Activated CD4-positive, alpha-beta T cell treated with anti-CD3 and anti-CD28 coated beads for 48 hours (primary cell): ENCODE measurements at regions not wholly inside any gene's neighbourhood (a gene's known extent, or its start where the extent isn't known, plus 50 kb on each side); places are given as distances from the start of the nearest gene placed in this dataset.

Source experiments
- DNase-seq: peaks from one replicate; pipeline ENCODE4 v3.0.0-alpha.2; 2020

- DNase-seq = no peak
These were observed 511.5 kb upstream of the FAM241A start for GRCh38 chr4:111633663-111634266.

DNA sequence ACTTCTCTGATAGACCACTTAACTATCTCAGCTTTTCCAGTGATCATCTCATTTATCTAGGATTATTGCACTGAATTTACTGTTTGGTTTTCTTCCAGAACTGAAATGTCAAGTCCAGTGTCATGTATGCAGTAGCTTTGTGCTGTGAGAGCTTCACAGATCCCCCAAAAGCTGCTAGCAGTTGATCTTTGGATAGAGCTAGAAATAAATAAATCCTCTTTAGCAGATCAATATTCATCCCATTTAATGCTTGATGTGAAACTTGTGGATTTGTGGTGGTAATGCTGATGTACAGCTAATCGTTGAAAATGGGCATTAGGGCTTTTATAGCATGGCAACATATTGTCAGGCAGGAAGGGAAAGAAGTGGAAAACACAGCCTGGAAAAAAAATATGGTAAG, 509.6 kb upstream of the FAM241A start:
- no peak for DNase-seq

DNA sequence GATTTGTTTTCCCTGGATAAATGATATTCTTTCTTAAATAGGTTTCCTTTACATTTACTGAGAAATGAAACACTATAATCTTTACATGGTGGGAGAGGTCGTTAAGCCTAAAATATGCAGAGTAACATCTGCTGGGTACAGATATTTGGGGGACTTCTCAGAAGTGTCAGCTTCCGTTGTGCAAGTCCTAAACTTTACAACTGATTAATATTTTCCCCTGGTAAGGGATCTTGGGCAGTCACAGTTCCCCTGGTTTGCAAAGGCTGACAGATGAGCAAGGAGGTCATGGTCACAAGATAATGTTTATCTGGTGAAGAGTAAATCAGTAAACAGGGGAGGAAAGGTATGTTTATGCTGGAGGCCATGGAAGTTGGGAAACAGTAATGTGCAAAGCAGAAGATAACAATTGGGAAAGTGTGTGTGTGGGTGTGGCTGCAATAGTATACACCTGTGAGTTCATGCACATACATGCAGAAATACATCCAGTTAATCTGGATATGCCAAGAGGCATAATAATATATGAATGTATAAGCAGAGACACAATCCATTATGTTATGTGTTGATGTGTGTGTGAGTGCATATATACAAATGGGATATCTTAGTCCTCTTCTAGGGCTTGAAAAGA, 508.2 kb upstream of the FAM241A start:
- DNase-seq = no peak

GRCh38 chr4:111639120-111639690, 506.0 kb upstream of the FAM241A start:
- DNase-seq = no peak

GRCh38 chr4:111639876-111640275, 505.4 kb upstream of the FAM241A start:
- no peak for DNase-seq

- DNase-seq = peak; percentile 34
These were observed 503.3 kb upstream of the FAM241A start for GRCh38 chr4:111641813-111642579.

DNA sequence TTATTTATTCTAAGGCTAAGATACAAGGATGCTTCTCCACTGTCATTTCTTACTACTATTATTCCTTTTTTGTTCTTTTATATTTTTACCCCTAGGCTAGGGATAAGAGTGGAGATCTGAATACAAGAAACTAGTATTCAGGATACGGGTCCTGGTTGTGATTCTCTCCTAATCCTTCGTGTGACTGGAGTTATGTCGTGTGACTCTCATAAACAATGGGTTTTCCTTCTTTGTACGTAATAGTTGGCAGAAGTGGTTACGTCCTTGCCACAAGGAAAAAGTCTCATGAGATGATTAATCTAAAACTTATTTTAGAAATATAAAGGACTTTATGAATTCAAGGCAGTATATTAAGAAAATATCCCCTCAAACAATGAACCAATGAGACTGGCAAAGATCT, 497.2 kb upstream of the FAM241A start:
- no peak for DNase-seq

DNA sequence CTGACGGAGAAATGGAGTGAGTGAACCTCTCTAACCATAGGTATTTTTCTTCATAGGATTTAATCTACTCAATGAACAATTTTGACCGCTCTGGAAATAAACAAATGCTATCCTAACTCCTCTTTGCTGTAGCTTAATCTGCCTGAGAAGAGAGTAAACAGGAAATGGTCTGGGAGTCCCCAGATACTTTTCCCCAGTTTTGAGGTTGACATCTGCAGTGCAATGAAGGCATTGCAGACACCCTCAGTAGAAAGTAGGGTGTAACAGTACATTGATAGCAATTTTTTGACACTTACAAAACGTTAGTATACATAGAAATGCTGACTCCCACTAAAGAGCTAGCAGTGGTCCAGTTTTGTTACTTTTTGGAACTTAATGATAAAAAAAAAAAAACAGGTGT, 495.9 kb upstream of the FAM241A start:
- DNase-seq = no peak

- DNase-seq = no peak
These were observed 495.1 kb upstream of the FAM241A start for GRCh38 chr4:111650146-111650545.

- no peak for DNase-seq
These were observed 494.6 kb upstream of the FAM241A start for GRCh38 chr4:111650674-111651086.

DNA sequence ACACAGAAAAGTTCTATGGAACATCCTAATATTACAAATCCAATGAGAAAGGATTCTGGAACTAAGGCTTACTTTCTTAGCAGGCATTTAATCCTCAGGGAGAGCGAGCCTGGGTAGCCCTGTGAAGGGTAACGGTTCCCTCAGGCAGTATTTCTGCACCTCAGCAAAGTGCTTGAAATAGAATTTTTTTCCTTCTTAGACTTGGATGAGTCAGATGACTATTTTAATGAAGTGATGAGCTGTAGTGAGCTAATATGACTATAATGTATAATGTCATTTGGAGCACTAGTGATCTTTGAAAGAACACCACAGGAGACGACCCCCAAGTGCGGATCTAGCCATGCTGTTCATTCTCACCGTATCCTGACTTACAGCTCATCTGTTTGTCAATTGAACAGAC, 493.0 kb upstream of the FAM241A start:
- DNase-seq = no peak

DNA sequence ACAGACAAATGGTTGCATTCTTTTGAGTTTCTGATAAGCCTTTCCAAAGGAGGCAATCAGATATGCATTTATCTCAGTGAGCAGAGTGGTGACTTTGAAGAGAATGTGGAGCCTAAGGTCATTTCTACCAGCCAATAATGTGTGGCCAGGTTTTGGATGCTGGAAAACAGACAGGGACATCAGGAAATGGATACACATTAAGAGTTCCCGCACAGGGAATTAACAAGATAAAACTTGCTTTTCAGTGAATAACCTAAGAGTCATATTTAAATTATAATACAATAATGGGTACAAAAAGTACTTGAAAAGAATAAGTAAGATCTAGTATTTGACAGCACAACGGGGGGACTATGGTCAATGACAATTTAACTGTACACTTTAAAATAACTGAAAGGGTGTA, 492.3 kb upstream of the FAM241A start:
- DNase-seq = no peak

DNA sequence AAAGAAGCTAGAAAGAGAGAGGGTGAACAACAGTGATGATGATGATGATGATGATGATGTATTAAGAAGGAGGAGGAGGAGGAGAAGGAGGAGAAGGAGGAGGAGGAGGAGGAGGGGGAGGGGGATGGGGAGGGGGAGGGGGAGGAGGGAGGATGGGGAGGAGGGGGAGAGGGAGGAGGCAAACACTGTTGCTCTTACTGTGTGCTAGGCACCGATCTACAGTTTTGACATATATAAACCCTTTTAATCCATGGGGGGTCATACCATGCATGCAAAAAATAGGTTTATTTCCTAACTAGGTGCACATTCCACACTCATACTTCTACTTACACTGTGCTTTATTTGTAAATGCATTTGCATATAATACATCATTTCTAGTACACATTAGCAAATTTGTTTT, 482.8 kb upstream of the FAM241A start:
- DNase-seq = no peak

DNA sequence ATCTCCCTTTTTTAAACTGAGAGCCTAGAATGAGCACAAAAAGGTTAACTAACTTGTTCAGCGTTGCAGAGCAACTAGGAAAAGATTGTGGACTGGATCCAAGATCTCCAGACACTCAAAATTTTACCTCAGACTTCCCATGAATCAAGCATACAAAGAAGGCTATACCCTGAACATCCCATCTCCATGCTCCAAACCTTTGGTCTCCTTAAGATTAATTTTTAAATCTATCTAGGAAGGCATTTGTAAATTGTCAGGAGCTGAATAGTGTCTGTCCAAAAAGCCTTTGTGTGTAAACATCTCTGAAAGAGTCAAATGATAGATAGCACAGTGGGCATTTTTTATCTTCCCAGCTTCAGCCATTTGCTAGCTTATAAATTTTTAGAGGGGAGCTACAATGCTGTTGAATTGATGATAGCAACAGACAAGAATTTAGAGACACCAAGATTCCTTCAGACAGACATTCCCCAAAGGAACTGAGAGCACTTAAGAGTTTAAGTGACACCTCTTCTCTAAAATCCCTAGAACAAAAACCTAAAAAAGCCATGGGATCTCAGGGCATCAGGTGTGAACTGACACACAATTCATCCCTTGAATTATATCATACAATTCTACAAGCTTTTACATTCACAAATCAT, 480.8 kb upstream of the FAM241A start:
- DNase-seq = no peak

DNA sequence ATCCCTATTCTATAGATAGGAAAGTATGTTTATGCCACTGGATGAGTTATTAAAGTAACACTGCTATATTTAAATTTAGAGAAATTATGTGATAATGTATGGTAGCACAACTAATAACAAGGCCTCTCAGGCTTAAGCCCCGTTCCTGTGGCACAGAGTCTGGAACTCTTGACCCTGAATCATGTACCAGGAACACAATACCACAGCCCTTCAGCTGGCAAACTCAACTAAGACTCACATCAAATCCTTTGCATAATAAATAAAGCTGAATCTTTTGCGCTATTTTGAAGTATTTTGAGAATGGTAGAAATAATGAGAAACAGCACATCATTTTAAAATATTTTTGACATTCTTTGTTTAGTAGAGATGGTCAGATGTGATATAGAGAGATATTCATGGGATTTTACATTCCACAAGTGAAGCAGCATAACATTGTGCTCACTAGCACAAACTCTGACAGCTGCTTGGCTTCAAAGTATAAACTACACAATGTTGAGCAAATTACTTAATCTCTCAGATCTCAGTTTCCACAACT, 478.4 kb upstream of the FAM241A start:
- DNase-seq = no peak

- DNase-seq = no peak
These were observed 473.5 kb upstream of the FAM241A start for GRCh38 chr4:111671756-111672155.

DNA sequence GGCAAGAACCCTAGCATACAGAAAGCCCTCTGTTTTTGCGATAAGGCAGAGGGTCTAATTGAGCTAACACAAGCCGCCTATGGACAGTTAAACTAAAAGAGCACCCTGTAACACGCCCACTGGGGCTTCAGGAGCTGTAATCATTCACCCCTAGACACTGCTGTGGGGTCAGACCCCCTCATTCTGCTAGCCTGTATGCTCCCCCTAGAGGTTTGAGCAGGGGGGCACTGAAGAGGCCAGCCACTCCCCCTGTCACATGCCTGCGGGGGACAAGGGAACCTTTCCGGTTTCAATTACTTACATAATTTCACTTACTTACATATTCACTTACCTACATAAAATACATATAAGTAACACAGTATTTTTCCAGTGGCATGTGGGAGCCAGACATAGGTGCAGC, 469.5 kb upstream of the FAM241A start:
- DNase-seq = no peak

DNA sequence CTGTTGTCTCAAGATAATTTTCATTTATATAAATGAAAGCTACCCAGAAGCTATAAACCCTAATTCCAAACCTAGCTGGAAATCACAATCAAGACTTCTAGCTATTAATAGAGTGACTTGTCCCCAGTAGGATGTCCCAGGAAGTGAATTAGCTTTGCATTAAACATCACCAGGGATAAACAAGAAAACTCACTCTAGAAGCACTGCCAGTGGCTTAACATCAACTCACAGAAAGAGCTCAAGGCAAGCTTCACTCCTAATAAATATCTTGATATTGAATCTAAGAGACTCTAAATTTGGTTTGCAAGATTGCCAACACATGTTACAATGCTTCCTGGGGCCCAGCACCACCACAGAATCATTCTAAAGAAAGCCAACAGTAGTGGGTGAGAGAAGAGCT, 468.7 kb upstream of the FAM241A start:
- DNase-seq = no peak

- DNase-seq = no peak
These were observed 466.8 kb upstream of the FAM241A start for GRCh38 chr4:111678479-111678878.

GRCh38 chr4:111678908-111679307, 466.3 kb upstream of the FAM241A start:
- DNase-seq = no peak

DNA sequence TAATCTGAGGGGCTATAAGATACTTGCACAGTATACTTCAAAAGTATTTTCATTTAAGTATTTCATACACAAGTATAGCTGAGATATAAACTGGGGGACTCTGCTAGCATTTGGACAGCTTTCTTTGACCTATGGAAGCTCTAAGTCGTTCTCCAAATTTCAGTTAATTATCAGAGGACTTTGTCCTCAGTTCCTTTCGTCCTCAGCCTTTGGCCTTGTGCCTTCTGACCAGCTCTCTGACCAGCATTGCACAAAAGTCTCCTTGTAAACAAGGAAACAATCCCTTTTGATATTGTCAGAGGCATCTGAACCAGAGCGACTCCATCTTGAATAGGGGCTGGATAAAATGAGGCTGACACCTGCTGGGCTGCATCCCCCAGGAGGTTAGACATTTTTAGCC, 464.0 kb upstream of the FAM241A start:
- DNase-seq = no peak

GRCh38 chr4:111681751-111682150, 463.5 kb upstream of the FAM241A start:
- no peak for DNase-seq

GRCh38 chr4:111685205-111685604, 460.0 kb upstream of the FAM241A start:
- no peak for DNase-seq
